ENCODE measurements at regions not wholly inside any gene's neighbourhood (a gene's known extent, or its start where the extent isn't known, plus 50 kb on each side); places are given as distances from the start of the nearest gene placed in this dataset.

- Histone ChIP-seq H3K9me3 (ENCODE audit: low read length) (no peaks in the 10 kb centered on the region), H3K36me3 (ENCODE audit: insufficient read depth, low read length) (no peaks in the 10 kb centered on the region), H3K27me3 (ENCODE audit: control insufficient read depth in 1 of 2, insufficient read depth in 2 of 2, low read length in 2 of 2) (no peaks in the 10 kb centered on the region), H3K9ac (ENCODE audit: low read length) (no peak overlapping the region), H3K4me1 (ENCODE audit: insufficient read depth, low read length) (peaks cover 25% of the 10 kb centered on the region), H3K27ac (ENCODE audit: low read depth, low read length) (no peak overlapping the region), H3K4me3 (ENCODE audit: low read depth in 1 of 2, low read length in 2 of 2) (no peak overlapping the region)
Measured at GRCh38 chr2:109680523-109681297, 66.5 kb downstream of the SOWAHC start.

- no peak overlapping the region for H3K4me3 ChIP-seq (ENCODE audit: low read depth in 1 of 2, low read length in 2 of 2)
- H3K36me3 ChIP-seq (ENCODE audit: insufficient read depth, low read length), result no peaks in the 10 kb centered on the region
- H3K9ac ChIP-seq (ENCODE audit: low read length), result no peak overlapping the region
- peaks cover 36% of the 10 kb centered on the region for H3K4me1 ChIP-seq (ENCODE audit: insufficient read depth, low read length)
- H3K9me3 ChIP-seq (ENCODE audit: low read length), result no peaks in the 10 kb centered on the region
- H3K27ac ChIP-seq (ENCODE audit: low read depth, low read length), result no peak overlapping the region
- H3K27me3 ChIP-seq (ENCODE audit: control insufficient read depth in 1 of 2, insufficient read depth in 2 of 2, low read length in 2 of 2), result no peaks in the 10 kb centered on the region
Measured at GRCh38 chr2:109681633-109682380, 67.6 kb downstream of the SOWAHC start.

GRCh38 chr2:109683452-109683851 is 69.3 kb downstream of the SOWAHC start:
- Histone ChIP-seq H3K4me1 (ENCODE audit: insufficient read depth, low read length) (peaks cover 37% of the 10 kb centered on the region), H3K9me3 (ENCODE audit: low read length) (no peaks in the 10 kb centered on the region), H3K36me3 (ENCODE audit: insufficient read depth, low read length) (no peaks in the 10 kb centered on the region), H3K9ac (ENCODE audit: low read length) (no peak overlapping the region), H3K27me3 (ENCODE audit: control insufficient read depth in 1 of 2, insufficient read depth in 2 of 2, low read length in 2 of 2) (no peaks in the 10 kb centered on the region), H3K27ac (ENCODE audit: low read depth, low read length) (no peak overlapping the region), H3K4me3 (ENCODE audit: low read depth in 1 of 2, low read length in 2 of 2) (no peak overlapping the region)

GRCh38 chr2:109685453-109685852 is 71.3 kb downstream of the SOWAHC start:
- peak overlapping the region; percentile 6 for H3K27ac ChIP-seq (ENCODE audit: low read depth, low read length)
- no peaks in the 10 kb centered on the region for H3K9me3 ChIP-seq (ENCODE audit: low read length)
- peaks cover 42% of the 10 kb centered on the region for H3K4me1 ChIP-seq (ENCODE audit: insufficient read depth, low read length)
- H3K27me3 ChIP-seq (ENCODE audit: control insufficient read depth in 1 of 2, insufficient read depth in 2 of 2, low read length in 2 of 2), result no peaks in the 10 kb centered on the region
- H3K4me3 ChIP-seq (ENCODE audit: low read depth in 1 of 2, low read length in 2 of 2), result no peak overlapping the region
- H3K36me3 ChIP-seq (ENCODE audit: insufficient read depth, low read length), result no peaks in the 10 kb centered on the region
- H3K9ac ChIP-seq (ENCODE audit: low read length), result no peak overlapping the region

DNA sequence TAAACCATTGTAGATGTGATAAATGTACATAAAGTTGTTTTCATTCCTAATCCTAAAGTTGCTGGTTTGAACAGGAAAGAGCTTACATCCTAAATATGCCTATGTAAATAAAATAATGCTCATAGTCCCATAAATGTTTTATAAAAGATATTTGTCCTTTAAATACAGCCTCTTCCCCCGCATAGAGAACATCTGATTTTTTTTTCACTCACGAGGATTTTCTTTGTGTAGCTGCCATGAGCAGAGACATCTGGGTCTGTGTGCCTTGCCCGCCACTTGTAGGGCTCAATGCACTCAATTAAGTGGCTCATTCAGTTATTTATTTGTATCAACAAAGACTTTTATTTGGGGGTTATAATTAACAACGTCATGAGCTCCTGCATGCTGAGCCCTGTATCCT is 72.8 kb downstream of the SOWAHC start:
- no peaks in the 10 kb centered on the region for H3K9me3 ChIP-seq (ENCODE audit: low read length)

GRCh38 chr2:109689182-109689930 is 75.2 kb downstream of the SOWAHC start:
- Histone ChIP-seq H3K36me3 (ENCODE audit: insufficient read depth, low read length) (no peaks in the 10 kb centered on the region), H3K4me3 (ENCODE audit: low read depth in 1 of 2, low read length in 2 of 2) (no peak overlapping the region), H3K27ac (ENCODE audit: low read depth, low read length) (peak overlapping the region; percentile 93), H3K9ac (ENCODE audit: low read length) (no peak overlapping the region), H3K4me1 (ENCODE audit: insufficient read depth, low read length) (peaks cover 78% of the 10 kb centered on the region), H3K27me3 (ENCODE audit: control insufficient read depth in 1 of 2, insufficient read depth in 2 of 2, low read length in 2 of 2) (no peaks in the 10 kb centered on the region), H3K9me3 (ENCODE audit: low read length) (no peaks in the 10 kb centered on the region)

More for the DNA sequence above, 72.8 kb downstream of the SOWAHC start:
- no peak overlapping the region for H3K4me3 ChIP-seq (ENCODE audit: low read depth in 1 of 2, low read length in 2 of 2)
- no peaks in the 10 kb centered on the region for H3K36me3 ChIP-seq (ENCODE audit: insufficient read depth, low read length)
- no peaks in the 10 kb centered on the region for H3K27me3 ChIP-seq (ENCODE audit: control insufficient read depth in 1 of 2, insufficient read depth in 2 of 2, low read length in 2 of 2)
- H3K9ac ChIP-seq (ENCODE audit: low read length), result no peak overlapping the region
- peak overlapping the region; percentile 52 for H3K27ac ChIP-seq (ENCODE audit: low read depth, low read length)
- peaks cover 55% of the 10 kb centered on the region for H3K4me1 ChIP-seq (ENCODE audit: insufficient read depth, low read length)

GRCh38 chr2:109689973-109690372 is 75.8 kb downstream of the SOWAHC start:
- Histone ChIP-seq H3K4me1 (ENCODE audit: insufficient read depth, low read length) (peaks cover 84% of the 10 kb centered on the region), H3K9ac (ENCODE audit: low read length) (no peak overlapping the region), H3K27me3 (ENCODE audit: control insufficient read depth in 1 of 2, insufficient read depth in 2 of 2, low read length in 2 of 2) (no peaks in the 10 kb centered on the region), H3K4me3 (ENCODE audit: low read depth in 1 of 2, low read length in 2 of 2) (no peak overlapping the region), H3K9me3 (ENCODE audit: low read length) (no peaks in the 10 kb centered on the region), H3K36me3 (ENCODE audit: insufficient read depth, low read length) (no peaks in the 10 kb centered on the region), H3K27ac (ENCODE audit: low read depth, low read length) (peak overlapping the region; percentile 93)

GRCh38 chr2:109690457-109690821 is 76.3 kb downstream of the SOWAHC start:
- Histone ChIP-seq H3K9me3 (ENCODE audit: low read length) (no peaks in the 10 kb centered on the region), H3K9ac (ENCODE audit: low read length) (no peak overlapping the region), H3K27me3 (ENCODE audit: control insufficient read depth in 1 of 2, insufficient read depth in 2 of 2, low read length in 2 of 2) (no peaks in the 10 kb centered on the region), H3K36me3 (ENCODE audit: insufficient read depth, low read length) (no peaks in the 10 kb centered on the region), H3K4me3 (ENCODE audit: low read depth in 1 of 2, low read length in 2 of 2) (no peak overlapping the region), H3K4me1 (ENCODE audit: insufficient read depth, low read length) (peaks cover 80% of the 10 kb centered on the region), H3K27ac (ENCODE audit: low read depth, low read length) (peak overlapping the region; percentile 93)

DNA sequence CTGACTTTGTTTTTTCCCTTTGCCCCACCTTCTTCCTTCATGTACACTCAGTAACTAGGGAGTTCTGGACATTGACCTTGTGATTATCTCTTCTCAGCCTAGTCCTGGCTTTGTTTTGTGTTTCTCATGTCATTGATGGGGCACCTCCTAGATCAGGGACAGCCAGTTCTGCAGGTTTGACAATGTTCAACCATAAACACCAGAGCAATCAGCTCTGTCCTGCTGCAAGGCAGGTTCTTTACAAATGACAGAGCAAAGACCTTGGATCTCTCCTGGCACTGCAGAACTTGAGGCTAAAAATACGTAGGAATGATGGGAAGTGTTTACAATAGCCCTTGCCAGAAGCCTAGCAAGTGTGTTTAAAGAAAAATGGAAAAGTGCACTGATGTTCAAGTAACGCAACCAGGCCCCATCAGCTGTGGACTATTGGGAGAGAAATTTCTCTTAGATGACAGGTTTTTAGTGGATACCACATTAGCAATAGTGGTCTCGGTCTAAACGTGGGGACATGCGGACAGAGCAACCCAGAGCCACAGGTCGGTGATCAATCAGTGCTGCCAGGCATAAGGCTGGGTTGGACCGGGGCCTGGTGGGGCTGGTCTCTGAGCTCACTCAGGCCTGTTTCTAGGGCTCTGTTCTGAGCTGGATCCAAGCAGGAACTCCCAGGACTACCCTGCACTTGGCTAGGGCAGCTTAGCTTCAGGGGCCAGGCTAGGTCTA is 76.8 kb downstream of the SOWAHC start:
- Histone ChIP-seq H3K4me3 (ENCODE audit: low read depth in 1 of 2, low read length in 2 of 2) (no peak overlapping the region), H3K4me1 (ENCODE audit: insufficient read depth, low read length) (peaks cover 74% of the 10 kb centered on the region), H3K27ac (ENCODE audit: low read depth, low read length) (peak overlapping the region; percentile 93), H3K9me3 (ENCODE audit: low read length) (no peaks in the 10 kb centered on the region), H3K9ac (ENCODE audit: low read length) (no peak overlapping the region), H3K36me3 (ENCODE audit: insufficient read depth, low read length) (no peaks in the 10 kb centered on the region), H3K27me3 (ENCODE audit: control insufficient read depth in 1 of 2, insufficient read depth in 2 of 2, low read length in 2 of 2) (no peaks in the 10 kb centered on the region)

DNA sequence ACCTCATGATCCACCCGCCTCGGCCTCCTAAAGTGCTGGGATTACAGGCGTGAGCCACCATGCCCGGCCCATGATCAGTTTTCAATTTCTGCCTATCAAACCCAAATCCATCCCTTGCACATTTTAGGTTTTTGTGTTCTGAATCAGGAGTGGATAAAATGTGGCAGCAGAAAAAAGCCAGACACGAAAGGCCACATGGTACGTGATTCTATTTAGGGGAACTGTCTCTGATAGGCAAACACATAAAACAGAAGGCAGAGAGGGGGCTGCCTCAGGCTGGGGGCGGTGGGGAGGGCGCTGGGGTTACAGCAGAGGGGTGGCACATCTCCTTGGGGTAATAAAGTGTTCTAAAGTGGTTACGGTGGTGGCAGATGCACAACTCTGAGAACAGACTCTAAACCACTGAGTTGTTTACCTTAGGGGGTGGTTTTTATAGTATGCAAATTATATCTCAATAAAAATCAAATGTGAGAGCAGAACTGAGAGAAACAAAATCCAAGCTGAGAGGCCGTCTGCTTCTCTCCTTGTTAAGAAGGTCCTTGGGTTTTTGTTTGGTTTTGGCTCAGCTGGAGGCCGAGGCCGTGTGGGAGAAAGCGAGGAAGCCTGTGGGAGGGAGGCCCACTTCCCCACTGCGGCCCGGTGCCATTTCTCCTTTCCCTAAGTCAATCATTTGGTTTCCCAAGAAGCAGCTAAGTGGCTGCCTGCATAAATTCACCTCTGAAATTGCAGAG is 78.0 kb downstream of the SOWAHC start:
- Histone ChIP-seq H3K4me1 (ENCODE audit: insufficient read depth, low read length) (peaks cover 62% of the 10 kb centered on the region), H3K9ac (ENCODE audit: low read length) (no peak overlapping the region), H3K27ac (ENCODE audit: low read depth, low read length) (peak overlapping the region; percentile 85), H3K27me3 (ENCODE audit: control insufficient read depth in 1 of 2, insufficient read depth in 2 of 2, low read length in 2 of 2) (no peaks in the 10 kb centered on the region), H3K9me3 (ENCODE audit: low read length) (no peaks in the 10 kb centered on the region), H3K4me3 (ENCODE audit: low read depth in 1 of 2, low read length in 2 of 2) (no peak overlapping the region), H3K36me3 (ENCODE audit: insufficient read depth, low read length) (no peaks in the 10 kb centered on the region)
